ENCODE measurements at regions not wholly inside any gene's neighbourhood (a gene's known extent, or its start where the extent isn't known, plus 50 kb on each side); places are given as distances from the start of the nearest gene placed in this dataset.

GRCh38 chr13:99120751-99121150 is 79.9 kb upstream of the UBAC2 start:
- intact Hi-C loops (cut with micrococcal nuclease) = no loop called here

- intact Hi-C loops (cut with micrococcal nuclease) = no loop called here
Measured at GRCh38 chr13:99122171-99122570, 78.5 kb upstream of the UBAC2 start.

DNA sequence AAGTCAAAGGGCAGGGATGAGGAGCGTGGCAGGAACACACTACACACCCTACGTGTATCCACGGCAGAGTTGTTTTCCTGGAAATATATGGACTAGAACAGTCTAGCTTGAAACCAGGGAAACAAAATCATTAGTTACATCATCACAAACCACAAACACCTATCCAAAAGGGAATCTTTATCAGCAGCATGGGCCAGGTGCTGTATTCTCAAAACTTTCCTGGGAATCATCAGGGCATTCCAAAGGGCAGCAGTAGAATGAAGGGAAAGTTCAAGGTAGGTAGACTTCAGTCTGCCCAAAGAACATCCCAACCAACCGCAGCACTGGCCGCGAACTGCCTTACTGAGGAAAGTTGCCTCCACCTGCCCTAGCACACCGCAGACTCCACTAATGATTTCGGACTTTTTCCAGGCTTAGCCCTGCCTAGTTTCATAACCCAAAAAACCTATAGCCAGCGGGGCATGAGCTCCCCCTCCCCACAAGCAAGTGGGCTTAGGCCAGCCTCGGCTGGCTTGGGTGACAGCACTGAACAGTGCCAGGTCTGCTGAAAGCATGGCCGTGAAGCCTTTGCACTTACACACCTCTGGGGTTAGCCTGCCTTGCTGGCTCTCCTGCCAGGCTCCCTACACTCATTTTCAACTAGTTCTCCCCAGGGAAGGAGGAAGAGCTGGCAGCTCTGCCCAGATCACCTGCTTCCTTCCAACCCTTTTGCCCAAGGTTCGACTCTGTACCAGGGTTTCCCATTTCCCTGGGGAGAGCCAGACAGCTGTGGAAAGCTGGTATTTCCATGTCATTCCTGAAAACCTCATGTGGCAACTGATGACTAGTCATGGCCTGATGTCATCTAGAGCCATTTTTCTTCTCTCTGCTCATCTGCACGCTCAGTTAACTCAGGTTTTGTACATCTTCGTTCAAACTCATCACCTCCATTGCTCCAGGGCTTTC is 77.3 kb upstream of the UBAC2 start:
- intact Hi-C loops (cut with micrococcal nuclease) = loop anchor here (2.0 kb wide), 1 partner anchor 37 kb away; no protein-coding TSS in a partner anchor

- intact Hi-C loops (cut with micrococcal nuclease) = loop anchor here (2.0 kb wide), 1 partner anchor 37 kb away; no protein-coding TSS in a partner anchor
Measured at GRCh38 chr13:99124046-99124400, 76.6 kb upstream of the UBAC2 start.

- intact Hi-C loops (cut with micrococcal nuclease) = loop anchor here (2.0 kb wide), 1 partner anchor 38 kb away; no protein-coding TSS in a partner anchor
Measured at GRCh38 chr13:99124794-99125316, 75.8 kb upstream of the UBAC2 start.

DNA sequence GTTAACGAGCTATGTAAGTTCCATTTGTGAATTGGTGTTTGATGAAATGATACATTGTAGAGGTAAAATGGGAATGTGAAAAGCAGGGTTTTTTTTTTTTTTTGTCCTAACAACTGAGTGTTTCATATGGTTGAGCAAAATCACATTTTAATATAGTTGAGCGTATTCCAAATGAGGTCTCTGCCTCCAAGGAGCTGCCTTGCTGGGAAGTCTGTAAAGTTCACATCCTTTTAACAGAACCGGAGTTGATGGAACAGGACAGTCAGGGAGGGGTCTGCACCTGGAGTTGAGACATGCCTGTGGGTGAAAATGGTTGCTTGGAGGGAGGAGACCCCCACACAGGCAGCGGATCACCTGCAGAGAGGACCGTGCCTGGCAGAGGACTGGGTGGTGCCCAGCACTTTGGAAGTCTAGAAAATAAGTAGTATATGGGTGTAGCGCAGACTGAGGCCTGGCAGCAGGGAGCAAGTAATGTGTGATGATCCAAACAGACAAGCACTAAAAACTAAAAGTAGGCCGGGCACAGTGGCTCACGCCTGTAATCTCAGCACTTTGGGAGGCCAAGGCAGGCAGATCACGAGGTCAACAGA is 75.2 kb upstream of the UBAC2 start:
- intact Hi-C loops (cut with micrococcal nuclease) = loop anchor here (2.0 kb wide), 1 partner anchor 39 kb away; no protein-coding TSS in a partner anchor

DNA sequence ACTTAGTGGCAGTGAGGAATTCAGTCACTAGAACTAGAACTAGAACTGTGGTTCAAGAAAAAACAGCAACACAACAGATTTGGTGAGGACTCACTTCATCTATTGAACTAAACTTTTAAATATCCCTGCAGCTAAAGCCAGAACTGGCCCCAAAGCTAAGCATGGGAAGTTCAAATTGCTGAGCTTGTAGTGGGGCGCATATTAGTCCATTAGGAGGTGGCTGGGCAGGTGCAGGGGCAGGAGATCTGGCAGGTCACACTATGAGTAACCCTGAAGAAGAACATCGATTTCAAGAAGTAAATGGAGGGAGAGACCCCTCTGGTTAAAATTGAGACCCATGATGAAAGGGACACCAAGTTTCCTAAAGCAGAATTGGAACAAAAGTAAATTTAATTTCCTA is 73.8 kb upstream of the UBAC2 start:
- intact Hi-C loops (cut with micrococcal nuclease) = no loop called here

GRCh38 chr13:99129050-99129449 is 71.6 kb upstream of the UBAC2 start:
- intact Hi-C loops (cut with micrococcal nuclease) = no loop called here

- intact Hi-C loops (cut with micrococcal nuclease) = no loop called here
Measured at GRCh38 chr13:99129951-99130350, 70.7 kb upstream of the UBAC2 start.

DNA sequence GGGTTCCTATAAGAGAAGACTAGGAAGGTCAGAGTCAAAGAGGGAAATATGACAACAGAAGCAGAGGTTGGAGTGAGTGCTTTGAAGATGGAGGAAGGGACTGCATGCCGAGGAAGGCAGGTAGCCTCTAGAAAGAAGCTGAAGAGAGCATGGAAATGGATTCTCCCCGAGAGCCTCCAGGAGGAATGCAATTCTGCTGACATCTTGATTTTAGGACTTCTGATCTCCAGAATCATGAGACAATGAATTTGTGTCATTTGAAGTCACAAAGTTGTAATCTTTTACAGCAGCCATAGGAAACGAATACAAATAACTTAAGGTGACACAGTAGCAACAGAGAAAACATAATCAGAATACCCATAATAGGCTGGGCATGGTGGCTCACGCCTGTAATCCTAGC is 69.2 kb upstream of the UBAC2 start:
- intact Hi-C loops (cut with micrococcal nuclease) = no loop called here

- intact Hi-C loops (cut with micrococcal nuclease) = no loop called here
Measured at GRCh38 chr13:99132295-99132835, 68.3 kb upstream of the UBAC2 start.

DNA sequence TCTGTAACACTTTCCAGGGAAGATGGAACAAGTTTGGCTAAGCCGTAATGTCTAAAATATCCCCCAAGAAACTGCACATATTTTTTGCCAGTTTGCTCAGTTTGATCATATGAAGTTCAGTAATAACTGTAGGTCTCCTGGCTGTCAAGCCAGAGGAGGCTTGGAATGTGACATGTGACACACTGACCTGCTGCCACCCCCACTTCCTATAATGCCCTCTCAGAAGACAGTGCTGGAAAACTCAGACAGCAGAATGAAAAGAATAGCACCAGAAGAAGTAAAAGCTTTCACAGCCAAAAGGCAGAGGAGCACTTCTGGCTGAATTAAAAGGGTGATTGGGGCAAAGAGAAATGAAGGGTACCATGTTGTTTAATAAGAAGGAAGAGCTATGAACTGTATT is 67.4 kb upstream of the UBAC2 start:
- intact Hi-C loops (cut with micrococcal nuclease) = no loop called here

DNA sequence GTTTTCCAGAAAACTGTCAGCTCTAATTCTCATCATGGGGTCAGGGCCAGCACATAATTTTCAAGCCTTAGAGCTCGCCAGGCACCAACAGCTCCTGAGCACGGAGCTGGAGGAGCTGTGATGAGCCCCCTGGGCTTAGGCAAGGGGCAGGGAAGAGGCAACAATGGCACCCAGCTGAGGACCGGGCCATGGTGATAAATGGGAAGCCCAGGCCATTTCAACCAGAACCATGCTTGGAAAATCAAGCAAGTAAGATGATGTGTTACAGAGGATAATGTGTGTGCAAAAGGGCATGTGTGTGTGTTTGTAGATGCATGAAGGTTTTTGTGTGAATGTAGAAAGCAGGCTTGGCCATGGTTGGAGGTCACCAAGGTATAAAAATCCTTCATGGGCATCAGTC is 66.8 kb upstream of the UBAC2 start:
- intact Hi-C loops (cut with micrococcal nuclease) = no loop called here

DNA sequence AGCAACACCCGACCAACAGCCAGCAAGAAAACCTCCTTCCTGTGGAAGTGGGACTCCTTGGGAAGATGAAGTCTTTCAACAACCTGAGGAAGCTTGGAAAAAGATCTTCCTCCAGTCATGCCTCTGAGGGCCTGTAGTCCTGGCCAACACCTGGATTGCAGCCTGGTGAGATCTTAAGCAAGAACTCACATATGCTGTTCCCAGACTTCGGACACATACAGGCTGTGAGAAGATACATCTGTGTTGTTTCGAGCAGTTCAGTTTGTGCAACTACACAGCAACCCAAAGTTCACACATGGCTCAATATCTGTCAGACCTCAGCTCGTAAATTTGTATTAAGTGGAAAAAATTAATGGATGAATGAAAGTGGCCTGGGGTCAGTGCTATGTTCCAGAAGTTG is 65.1 kb upstream of the UBAC2 start:
- intact Hi-C loops (cut with micrococcal nuclease) = no loop called here

DNA sequence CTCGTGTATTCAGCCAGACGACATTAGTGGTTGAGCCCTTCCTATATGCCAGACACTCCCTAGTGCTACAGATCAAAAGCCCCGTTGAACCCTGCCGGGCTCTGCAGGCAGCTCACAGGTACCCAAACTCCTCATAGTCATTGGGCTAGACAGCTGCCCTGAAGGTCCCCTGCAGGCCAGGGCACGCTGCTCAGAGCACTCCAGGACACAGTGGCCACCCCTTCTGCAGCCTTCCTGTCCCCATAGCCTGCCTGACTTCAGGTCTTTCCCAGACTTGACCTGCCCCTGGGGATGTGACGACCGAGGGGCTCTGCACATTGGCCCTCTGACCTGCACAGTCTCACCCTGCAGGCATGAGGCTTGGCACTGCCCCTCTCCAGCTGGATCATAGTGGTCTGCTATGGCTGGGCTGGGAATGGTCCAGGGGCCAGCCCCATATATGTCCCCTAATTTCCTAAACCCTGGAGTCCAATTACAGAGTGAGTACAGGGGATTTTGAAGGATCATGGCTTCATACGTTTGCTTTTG is 64.2 kb upstream of the UBAC2 start:
- intact Hi-C loops (cut with micrococcal nuclease) = no loop called here

- intact Hi-C loops (cut with micrococcal nuclease) = no loop called here
Measured at GRCh38 chr13:99140831-99141230, 59.8 kb upstream of the UBAC2 start.

DNA sequence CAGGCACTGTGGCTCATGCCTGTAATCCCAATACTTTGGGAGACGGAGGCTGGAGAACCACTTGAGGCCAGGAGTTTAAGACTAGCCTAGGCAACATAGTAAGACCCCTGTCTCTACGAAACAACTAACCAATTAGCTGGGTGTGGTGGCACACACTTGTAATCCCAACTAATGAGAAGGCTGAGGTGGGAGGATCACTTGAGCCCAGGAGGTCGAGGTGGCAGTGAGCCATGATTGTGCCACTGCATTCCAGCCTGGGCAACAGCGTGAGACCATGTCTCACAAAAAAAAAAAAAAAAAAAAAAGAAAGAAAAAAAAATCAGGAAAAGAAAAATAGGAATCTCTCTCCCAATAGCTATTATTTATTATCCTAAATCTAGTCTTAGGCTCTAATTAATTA is 56.8 kb upstream of the UBAC2 start:
- intact Hi-C loops (cut with micrococcal nuclease) = no loop called here

- intact Hi-C loops (cut with micrococcal nuclease) = no loop called here
Measured at GRCh38 chr13:99144306-99144705, 56.3 kb upstream of the UBAC2 start.

- intact Hi-C loops (cut with micrococcal nuclease) = no loop called here
Measured at GRCh38 chr13:99145461-99145860, 55.2 kb upstream of the UBAC2 start.

DNA sequence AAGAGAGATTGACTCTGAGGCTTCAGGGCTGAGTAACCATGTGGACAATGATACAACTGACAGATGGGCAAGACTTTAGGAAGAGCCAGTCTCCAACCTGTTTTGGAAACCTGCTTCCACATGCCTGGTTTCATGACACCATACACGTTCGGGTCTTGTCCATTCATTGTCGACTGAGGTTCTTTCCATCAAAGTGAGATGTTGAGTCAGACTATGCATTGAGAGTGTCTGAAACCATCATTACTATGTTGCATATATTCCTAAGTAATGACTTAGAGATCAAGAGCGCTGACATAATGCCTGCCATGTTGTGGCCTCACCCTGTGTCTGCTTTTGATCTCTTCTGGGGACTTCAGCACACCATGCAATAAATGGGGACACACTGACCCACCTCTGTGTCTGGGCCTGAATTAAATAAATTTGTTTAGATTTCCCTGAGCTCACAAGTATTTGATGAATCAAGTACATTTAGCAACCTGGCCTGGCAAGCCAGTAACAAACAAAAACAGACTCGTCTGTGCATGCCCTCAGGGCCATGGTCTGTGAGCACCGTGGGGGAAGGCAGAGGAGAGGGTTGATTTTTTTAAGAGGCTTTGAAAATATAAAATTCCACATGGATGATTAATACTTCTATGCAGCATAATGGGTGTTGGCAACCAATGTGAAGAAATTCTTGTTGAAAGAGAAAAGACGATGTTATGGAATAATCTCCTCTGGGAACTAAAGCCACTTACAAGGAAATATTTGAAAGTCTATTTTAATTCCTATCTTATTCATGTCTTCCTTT is 49.9 kb upstream of the UBAC2 start:
- intact Hi-C loops (cut with micrococcal nuclease) = no loop called here
